ENCODE measurements at regions not wholly inside any gene's neighbourhood (a gene's known extent, or its start where the extent isn't known, plus 50 kb on each side); places are given as distances from the start of the nearest gene placed in this dataset.

DNA sequence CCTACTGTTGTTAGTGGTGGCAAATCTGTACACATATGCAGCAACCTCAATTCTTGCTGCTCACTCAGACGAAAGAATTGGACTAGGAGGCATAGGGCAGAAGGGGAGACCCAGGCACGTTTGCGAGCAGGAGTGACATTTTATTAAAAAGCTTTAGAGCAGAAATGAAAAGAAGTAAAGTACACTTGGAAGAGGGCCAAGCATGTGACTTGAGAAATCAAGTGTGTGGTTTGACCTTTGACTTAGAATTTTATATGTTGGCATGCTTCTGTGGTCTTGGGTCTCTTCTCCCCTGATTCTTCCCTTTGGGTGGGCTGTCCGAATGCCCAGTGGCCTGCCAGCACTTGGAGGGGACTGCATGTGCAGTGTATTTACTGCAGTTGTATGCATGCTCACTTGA lies 205.5 kb upstream of the SEMA3D start:
- TF ChIP-seq CTCF (IDR thresholded peaks at IDR 0.05; ENCODE audit: low read depth, low read length) = no peak
- TF ChIP-seq MYC (IDR thresholded peaks at IDR 0.05; ENCODE audit: low read depth, low read length) = no peak
- TF ChIP-seq POLR2A (IDR thresholded peaks at IDR 0.05; ENCODE audit: extremely low read depth, insufficient read length) = no peak
- TF ChIP-seq, protein P1, sequence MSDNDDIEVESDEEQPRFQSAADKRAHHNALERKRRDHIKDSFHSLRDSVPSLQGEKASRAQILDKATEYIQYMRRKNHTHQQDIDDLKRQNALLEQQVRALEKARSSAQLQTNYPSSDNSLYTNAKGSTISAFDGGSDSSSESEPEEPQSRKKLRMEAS (IDR thresholded peaks at IDR 0.05; ENCODE audit: low read depth, low read length) = no peak

Measured in NB4 (cell line).